SKM-1 (cell line): ENCODE measurements at regions not wholly inside any gene's neighbourhood (a gene's known extent, or its start where the extent isn't known, plus 50 kb on each side); places are given as distances from the start of the nearest gene placed in this dataset.

Experiments used
- DNase-seq: peaks from one replicate; lab custom pipeline; 2025; ENCODE audit not compliant: unreplicated experiment; lab: John Stamatoyannopoulos, UW

- DNase-seq, result no peak
These were observed 71.3 kb downstream of the RPE65 start for GRCh38 chr1:68378296-68379084.

- no peak for DNase-seq
These were observed 72.7 kb downstream of the RPE65 start for GRCh38 chr1:68377098-68377497.

DNA sequence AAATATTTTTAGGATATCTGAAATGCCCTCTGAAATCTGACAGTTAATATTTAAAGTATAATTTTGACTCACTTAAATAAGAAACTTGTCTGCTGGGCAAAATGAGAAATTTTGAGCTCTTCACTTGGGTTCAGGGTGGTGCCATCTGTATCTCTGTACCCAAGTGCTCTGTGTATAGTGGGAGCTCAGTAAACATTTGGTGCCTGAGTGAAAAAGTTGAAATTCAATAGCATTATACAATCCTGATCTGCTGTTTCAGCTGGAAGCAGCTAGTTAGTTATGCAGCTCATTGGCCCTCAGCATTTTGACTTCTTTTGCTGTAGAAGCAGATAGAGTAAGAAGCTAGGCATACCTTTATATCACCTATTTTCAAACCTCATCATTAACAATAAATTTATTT lies 73.3 kb downstream of the RPE65 start:
- no peak for DNase-seq

DNA sequence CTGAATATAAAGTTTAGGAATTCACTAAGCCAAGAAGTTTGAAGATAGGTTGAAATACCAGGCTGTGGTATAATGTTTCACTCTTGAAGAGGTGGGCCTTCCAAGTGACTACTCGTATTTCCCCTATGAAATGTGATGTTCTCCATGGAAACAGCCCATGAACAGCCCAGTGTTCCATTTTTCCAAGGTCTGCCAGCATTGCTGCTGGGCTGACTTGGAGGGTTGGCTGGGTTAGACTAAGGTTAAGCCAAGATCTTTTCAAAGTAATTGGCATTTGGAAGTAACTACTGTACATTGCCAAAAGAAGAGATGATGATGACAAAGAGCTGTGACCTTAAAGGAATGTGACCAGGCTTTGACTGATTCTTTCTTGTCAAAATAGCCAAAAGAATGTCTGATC lies 73.8 kb downstream of the RPE65 start:
- no peak for DNase-seq

- DNase-seq, result no peak
These were observed 76.6 kb downstream of the RPE65 start for GRCh38 chr1:68373173-68373572.

DNA sequence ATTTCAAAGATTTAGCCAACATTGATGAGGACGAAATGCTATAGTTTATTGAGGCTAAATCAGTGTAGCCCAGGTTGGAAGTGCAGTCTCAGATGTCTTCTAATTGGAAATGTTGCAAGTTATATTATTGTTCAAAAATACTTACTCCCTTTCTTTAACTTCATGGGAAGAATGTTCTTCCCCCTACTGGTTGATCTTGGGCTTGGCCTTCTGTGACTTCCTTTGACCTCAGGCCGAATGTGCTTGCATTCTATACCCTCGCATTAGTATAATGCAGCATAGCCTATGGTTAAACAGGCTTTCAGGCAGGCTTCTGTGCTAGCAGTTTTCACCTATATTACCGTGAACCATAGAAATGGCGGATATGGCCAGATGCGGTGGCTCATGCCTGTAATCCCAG lies 77.3 kb downstream of the RPE65 start:
- no peak for DNase-seq

DNA sequence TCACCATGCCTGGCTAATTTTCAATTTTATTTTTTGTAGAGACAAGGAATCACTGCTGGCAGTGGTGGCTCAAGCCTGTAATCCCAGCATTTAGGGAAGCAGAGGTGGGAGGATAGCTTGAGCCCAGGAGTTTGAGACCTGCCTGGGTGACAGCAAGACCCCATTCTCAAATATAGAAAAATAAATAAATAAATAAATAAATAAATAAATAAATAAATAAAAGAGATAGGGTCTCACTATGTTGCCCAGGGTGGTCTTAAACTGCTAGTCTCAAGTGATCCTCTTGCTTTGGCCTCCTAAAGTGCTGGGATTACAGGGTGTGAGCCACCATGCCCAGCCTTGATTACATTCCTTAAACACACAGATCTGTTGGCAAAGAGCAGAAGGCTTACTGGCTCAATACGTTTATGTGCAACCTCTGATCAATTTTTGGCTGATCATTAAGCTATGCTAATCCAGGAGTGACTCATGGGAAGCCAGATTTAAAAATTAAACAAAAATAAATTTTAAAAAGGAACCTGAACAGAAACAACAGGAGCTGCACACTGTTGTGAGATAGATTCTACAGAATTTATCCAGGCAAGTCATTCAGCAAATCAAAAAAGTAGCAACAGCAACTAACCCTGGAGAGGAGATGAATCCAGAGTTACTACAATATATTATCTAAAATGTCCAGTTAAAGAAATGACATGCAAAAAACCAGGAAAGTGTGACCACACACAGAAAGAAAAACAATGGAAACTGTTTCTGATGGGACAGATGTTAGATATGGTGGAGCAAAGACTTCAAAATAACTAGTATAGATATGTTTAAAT lies 79.4 kb downstream of the RPE65 start:
- DNase-seq, result no peak

DNA sequence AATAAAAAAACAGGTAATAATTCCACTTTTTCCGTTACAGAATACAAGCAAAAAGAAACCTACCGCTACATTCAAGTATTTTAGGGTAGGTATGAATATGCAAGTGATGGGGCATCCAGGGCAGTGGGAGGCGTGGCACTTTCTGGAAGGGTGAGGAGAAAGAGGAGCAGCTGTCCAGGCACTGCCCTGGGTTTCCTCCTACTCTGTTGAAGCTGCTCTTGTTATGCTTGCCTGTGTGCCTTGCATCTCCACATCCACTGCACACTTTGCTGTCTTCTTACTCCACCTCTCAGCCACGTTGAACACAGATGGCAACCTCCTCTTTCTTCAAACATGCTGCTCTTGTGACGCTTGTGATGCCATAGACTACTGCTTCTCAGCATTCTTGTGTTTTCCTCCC lies 83.2 kb downstream of the RPE65 start:
- no peak for DNase-seq

DNA sequence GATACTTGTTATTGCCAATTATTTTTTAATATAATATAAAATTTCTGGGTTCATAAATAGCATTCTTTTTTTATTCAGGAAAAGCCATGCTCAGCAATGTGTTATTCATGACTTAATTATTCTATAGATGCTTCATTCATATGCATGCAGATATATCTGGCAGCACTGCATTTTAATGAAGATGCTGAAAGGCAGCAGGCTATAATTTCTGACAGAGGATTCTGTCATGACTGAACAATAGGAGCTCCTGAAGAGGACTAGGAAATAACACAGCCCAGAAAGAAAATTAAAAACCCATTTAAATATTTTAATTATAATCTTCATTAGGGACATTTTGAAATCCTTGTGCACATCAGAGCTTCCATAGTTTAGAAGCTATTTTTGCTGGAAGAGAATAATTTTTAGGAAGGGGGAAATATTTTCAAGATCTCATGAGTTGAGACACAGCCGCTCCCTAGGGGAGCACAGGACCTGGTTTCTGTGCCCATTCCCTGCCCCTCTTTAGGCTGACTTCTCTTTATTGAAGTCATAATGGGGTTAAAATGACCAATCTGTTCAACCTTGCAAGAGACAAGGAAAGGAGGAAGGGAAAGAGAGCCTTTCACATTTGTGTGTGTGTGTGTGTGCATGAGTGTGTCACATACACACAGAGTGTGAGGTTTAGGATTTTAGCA lies 83.9 kb downstream of the RPE65 start:
- no peak for DNase-seq

DNA sequence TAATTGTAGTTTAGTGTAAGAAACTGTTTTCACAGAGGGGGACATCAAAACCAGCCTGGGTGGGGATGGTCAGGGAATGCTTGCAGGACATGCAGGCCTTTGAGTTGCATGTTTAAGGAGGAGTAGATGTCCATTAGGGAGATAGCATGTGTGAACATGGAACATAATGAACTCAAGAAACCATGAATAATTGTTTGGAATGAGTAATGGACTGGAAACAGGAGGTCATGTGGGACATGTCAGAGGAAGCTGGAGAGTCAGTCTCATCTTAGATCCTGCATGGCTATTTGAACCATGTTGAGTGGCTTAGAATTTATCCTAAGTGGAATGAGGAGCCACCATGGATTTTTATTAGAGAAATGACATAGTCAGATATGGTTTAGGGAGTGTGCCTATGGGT lies 86.4 kb downstream of the RPE65 start:
- DNase-seq, result no peak

DNA sequence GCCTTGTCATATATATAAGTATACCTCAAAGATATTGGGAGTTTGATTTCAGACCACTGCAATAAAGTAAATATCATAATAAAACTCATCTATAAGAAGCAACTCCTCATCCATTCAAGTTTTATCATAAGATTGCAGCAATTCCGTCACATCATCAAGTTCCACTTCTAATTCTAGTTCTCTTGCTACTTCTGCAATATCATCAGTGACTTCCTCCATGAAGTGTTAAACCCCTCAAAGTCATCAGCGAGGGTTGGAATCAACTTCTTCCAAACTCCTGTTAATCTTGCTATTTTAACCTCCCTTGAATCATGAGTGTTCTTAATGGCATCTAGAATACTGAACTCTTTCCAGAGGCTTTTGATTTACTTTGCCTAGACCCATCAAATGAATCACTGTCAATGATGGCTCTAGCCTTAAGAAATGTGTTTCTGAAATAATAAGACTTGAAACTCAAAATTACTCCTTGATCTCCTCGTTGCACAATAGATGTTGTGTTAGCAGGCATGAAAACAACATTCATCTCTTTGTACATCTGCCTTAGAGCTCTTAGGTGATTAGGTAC lies 88.3 kb downstream of the RPE65 start:
- no peak for DNase-seq

DNA sequence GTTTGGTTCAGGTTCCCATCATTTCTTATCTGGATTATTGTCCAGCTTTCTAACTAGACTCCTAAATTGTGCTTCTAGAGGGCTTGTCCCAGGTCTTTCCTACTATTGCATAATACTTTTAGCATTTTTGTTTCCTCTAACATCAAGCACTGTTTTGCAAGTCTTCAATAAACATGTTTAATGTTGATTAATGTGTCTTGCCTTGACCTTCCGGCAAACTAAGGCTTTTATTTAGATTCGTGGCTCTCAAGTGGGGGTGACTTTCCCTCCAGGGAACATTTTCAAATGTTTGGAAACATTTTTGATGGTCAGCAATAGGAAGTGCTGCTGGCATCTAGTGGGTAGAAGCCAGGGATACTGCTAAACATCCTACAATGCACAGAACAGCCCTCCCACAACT lies 90.7 kb downstream of the RPE65 start:
- DNase-seq, result no peak

GRCh38 chr1:68358439-68358838 lies 91.3 kb downstream of the RPE65 start:
- DNase-seq, result no peak

- DNase-seq, result no peak
These were observed 94.1 kb downstream of the RPE65 start for GRCh38 chr1:68355614-68356013.

DNA sequence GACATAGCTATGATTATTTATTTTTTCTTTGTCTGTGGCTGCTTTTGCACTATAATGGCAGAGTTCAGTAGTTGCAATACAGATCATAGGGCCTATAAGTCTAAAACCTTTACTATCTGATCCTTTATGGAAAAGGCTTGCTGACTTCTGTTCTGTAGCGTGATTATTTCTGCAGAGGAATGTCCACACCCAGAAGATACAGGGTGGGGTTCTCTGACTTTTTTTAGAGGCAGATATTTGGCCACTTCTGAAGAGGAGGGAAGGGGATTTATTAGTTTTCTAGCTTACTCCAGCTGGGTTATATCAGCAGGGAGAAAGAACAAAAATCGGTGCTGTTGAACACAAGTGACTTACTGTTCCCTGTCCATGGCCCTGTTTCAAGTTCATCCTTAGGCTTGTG lies 97.6 kb downstream of the RPE65 start:
- DNase-seq, result no peak

GRCh38 chr1:68347415-68347814 lies 102.3 kb downstream of the RPE65 start:
- DNase-seq, result peak; percentile 72

DNA sequence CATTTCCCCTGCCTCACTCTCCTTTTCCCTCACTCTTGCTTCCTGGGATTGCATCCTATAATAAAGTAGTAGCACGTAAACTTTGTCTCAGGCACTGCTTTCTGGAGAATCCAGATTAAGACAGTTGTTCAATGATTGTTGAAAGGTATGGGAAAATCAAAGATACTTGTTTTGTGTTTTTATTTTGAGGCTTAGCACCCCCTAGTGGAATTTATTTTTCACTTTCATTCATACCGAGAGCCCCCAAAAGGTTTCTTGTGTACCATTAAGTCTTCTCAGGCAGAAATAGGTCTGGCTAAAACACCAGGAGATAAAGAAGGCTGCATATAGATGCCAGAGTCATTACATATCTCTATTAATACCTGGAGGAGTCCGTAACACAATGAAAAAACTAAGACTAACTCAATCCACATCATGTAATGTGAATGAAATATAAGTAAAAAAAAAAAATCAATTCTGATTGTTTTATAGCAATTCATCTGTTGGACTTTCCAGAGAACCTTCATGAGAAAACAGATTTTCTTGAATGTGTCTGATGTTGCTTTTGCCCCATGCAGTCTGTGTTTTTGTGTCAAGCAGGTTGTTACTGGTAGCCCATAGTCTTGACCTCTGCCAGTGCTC lies 103.5 kb downstream of the RPE65 start:
- DNase-seq, result no peak

GRCh38 chr1:68344208-68344607 lies 105.5 kb downstream of the RPE65 start:
- DNase-seq, result no peak

- no peak for DNase-seq
These were observed 108.6 kb upstream of the WLS start for GRCh38 chr1:68340951-68341350.

DNA sequence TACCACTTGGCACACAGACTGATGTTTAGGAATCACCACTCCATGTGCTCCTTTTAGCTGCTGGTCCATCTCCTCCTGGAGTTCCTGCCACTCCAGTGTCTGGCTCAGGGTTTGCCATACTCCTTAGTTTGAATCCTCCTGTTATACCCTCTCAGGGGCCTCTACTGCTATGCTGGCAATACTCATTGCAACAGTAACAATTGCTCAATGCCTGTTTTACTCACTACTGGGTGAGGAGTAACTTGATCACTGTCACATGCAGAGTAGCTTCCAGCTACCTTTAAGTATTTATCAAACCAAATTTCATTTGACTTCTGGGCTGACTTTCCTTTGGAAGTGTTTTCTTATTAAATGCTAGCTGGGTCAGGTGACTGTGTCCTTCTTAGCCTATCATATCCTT lies 107.2 kb upstream of the WLS start:
- peak; percentile 83 for DNase-seq

GRCh38 chr1:68338081-68338480 lies 105.8 kb upstream of the WLS start:
- DNase-seq, result peak; percentile 58
